Mammary epithelial cell (primary cell): ENCODE measurements at regions not wholly inside any gene's neighbourhood (a gene's known extent, or its start where the extent isn't known, plus 50 kb on each side); places are given as distances from the start of the nearest gene placed in this dataset.

ENCODE experiments used
- CTCF ChIP-seq, 2 donors: IDR thresholded peaks in 1 of 2; conservative IDR thresholded peaks in 1 of 2; 2 replicates each; pipeline ENCODE4 v1.5.1; 2011 to 2012; ENCODE audit warnings: inconsistent platforms in 2 of 2, low read length in 2 of 2, mild to moderate bottlenecking in 2 of 2, control low read depth in 1 of 2, low read depth in 1 of 2; ENCODE audit not compliant: insufficient read depth in 1 of 2; ENCODE audit errors: extremely low read depth in 1 of 2
- EZH2 ChIP-seq: IDR thresholded peaks from 2 replicates; pipeline ENCODE4 v1.6.1; 2012; ENCODE audit warnings: low read length, inconsistent platforms, borderline replicate concordance

- TF ChIP-seq CTCF (conservative IDR thresholded peaks at IDR 0.05 in 1 of 2, IDR thresholded peaks at IDR 0.05 in 1 of 2; ENCODE audit: extremely low read depth in 1 of 2, insufficient read depth in 1 of 2, low read depth in 1 of 2, low read length in 2 of 2) (no peak), EZH2 (no peak)
These were observed 82.3 kb upstream of the PPP2R3B start for GRCh38 chrX:468979-469378.
